LNCAP (cell line): ENCODE measurements at regions not wholly inside any gene's neighbourhood (a gene's known extent, or its start where the extent isn't known, plus 50 kb on each side); places are given as distances from the start of the nearest gene placed in this dataset.

ENCODE experiments used
- CTCF ChIP-seq: fragments of 450-650 bp; IDR thresholded peaks from 2 replicates; pipeline ENCODE4 v1.5.1; 2017; ENCODE audit warnings: mild to moderate bottlenecking

- no peak for TF ChIP-seq CTCF
Measured at GRCh38 chr7:145490356-145490755, 626.2 kb upstream of the CNTNAP2 start.

DNA sequence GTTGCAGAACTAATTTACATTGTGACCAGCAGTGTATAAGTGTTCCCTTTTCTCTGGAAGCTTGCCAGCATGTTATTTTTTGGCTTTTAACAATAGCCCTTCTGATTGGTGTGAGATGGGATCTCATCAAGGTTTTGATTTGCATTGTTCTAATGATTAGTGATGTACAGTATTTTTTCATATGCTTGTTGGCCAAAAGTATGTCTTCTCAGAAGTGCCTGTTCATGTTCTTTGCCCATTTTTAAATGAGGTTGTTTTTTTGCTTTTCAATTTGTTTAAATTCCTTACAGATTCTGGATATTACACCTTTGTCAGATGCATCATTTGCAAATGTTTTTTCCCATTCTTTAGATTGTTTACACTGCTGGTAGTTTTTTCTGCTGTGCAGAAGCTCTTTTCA lies 627.0 kb upstream of the CNTNAP2 start:
- TF ChIP-seq CTCF, result no peak

DNA sequence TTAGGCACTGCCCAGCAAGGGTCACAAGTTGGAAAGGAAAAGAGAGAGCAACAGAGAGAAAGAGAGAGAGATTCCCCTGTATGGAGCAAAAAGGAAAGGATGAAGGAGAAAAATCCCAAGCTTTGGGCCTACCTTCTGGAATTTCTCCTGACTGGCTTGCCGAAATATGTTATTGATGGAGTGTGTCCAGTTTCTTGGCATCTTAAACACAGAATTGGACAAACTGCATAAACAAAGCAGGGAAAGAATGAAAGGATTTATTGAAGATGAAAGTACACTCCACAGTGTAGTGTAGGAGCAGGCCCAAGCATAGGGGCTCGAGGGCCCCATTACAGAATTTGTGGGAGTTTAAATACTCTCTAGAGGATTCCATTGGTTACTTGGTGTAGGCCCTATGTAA lies 627.8 kb upstream of the CNTNAP2 start:
- TF ChIP-seq CTCF, result no peak

- TF ChIP-seq CTCF, result no peak
Measured at GRCh38 chr7:145481985-145482384, 634.6 kb upstream of the CNTNAP2 start.

GRCh38 chr7:145478541-145478940 lies 638.1 kb upstream of the CNTNAP2 start:
- no peak for TF ChIP-seq CTCF

DNA sequence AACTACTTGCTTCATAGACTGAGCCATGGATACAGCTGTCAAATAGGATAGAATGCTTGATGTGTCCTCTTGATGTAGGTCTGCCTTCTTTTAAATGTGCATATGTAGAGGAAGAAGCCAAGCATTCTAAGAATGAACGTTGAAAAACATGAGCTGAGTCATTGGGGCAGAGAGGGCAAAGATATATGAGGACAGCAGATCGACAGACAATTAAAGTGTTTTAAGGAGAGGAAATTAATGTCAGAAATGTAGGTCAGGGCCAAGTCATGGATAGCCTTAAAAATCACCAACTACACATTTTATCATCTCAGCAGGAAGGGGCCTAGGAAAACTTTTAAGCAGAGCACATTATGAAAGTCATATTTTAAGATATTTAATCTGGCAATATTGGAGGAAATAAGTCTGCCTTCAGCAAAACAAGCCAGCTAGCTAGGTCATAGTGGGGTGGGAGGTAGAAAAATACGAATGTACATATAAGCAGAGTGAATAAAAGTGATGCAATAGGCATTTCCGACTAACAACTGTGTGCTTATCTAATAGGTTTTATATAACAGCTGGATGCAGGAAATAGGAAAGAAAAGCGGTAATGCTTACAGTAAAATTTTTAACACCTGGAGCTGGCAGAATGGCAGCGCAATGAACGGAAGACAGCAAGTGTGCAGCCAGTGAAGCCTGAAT lies 638.3 kb upstream of the TPK1 start:
- TF ChIP-seq CTCF, result no peak

- TF ChIP-seq CTCF, result no peak
Measured at GRCh38 chr7:145471883-145472282, 636.0 kb upstream of the TPK1 start.

- no peak for TF ChIP-seq CTCF
Measured at GRCh38 chr7:145464287-145464686, 628.4 kb upstream of the TPK1 start.
